Skin of body (tissue), 1 donor: ENCODE measurements at regions not wholly inside any gene's neighbourhood (a gene's known extent, or its start where the extent isn't known, plus 50 kb on each side); places are given as distances from the start of the nearest gene placed in this dataset.

Experiments
- DNase-seq: peaks from one replicate; lab custom pipeline; 2025; lab: John Stamatoyannopoulos, UW

DNA sequence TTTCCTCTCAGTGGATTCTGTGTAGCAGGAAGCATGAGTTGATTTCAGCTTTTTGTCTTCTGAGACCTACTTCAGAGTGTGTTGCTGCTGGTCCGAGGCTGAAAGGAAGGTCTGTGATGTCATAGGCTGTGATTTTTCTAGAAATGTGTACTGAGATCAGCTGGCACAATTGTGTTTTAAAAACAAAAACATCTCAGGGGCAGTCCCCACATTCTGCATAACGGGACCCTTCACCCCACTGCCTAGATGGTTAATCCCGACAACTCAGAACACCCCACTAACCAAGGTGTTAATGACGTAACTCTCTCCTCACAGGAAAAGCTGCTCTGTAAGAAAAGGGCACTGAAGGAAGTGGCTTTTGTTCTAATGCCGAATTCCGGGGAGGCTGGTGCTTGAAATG, 59.8 kb upstream of the PPP2R5A start:
- DNase-seq, result no peak

DNA sequence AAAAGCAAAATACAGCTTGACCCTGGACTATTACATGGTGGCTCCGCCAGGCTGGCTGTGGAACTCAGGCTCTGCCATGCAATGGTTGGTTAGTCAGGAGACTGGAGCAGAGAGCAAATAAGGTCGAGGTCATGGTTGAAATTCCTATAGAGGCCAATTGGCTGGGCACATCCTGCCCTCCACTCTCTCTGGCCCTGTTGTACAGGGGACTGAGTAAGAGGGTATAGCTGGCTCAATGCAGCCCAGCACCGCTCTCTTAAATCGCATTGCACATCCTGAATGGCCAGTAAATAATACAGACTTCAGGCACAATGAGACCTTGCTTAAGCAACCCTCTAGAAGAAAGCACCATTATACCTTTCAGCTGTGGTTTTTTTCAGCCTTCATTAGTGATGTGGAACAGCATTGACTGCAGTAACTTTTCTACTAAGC, 59.3 kb upstream of the PPP2R5A start:
- DNase-seq, result no peak

DNA sequence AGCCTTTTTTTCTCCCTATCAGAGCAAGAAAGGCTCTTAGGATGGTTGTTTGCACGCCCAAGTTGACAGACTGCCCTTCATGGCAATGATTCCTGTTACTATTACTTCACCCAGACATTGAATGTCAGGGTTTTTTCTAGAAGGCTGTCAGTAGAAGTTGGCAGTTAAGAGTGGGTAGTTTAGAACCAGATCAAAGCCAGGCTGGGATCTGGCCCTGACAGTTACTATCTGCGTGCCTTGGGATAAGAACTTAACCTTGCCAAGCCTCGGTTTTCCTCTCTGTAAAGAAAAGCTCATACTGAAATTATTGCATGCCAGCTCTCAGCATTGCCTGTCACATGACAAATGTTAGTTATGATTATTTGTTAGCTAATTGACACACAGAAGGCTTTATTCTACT, 58.7 kb upstream of the PPP2R5A start:
- DNase-seq, result no peak

DNA sequence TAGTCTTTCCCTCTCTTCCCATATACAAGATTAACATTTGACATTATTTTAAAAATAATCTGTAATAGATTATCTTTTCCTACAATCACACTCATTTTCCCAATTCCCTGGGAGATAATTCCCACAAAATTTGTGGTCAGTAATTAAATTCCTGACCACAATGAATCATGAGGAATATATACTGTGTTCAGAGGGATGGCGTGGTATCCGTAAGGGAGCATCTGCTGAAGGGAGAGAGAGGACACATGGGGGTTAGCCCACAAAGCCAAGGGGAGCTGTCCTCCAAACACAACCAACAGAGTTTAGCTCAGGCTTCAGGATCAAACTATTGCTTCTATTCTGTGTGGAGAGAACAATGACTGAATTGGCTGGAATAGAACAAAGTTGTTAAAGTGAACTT, 57.1 kb upstream of the PPP2R5A start:
- DNase-seq, result no peak

DNA sequence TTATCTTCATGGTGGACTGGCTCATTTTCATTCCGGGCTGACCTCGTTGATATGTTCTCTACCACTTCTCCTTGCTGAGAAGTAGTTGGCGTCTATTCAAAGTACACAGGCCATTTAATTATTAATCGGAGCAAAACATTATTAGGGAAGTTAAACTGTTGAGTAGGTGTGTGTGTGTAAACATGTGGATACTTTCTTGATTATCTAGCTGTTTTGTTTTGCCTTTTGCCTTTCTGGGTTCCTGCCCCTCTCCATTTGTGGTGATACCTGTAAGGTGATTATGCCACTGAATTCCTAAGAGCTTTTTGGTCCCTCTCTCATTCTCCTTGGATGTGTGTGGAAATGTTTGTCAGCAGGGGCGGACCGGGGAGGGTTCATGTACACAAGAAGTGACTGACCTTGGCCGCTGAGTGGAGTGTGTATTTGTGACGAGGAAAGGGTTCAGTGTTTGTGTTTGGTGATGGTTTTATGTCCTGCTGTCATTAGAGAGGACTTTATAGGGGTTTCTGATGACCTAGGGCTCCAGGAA, 56.6 kb upstream of the PPP2R5A start:
- no peak for DNase-seq

DNA sequence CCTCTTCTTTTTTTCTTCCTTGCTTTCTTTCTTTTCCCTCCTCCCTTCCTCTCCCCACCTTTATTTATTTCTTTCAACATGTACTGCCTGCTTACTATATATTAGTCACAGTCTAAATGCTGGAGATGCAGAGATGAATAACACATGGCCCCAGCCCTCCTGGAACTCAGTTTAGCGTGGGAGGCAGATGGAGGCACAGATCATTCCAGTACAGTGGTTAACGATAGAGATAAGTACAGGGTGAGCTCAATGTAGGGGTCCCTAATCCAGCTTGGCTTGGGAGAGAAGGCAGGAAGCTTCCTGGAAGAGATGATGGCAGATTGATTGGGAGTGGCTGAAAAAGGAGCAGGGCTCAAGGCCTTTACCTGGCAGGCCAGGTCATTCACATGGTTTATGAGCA, 55.6 kb upstream of the PPP2R5A start:
- no peak for DNase-seq

DNA sequence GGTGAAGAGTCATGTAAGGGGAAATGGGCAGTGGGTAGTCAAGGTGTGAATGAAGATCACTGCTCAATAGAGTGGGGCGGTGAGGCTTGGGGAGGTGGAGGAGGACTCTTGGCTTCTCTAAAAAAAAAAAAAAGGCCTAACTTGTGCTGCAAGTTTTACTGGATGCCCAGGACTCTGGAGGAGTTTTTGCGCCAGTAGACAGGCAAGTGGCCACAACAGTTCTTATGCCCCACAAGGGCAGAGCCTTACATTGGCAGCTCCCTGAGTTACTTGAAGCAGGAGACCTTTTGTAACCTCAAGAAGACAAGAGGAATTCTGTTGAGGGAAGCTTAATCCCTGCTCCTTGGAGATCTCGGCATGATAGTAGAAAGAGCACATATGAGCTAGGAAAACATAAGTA, 54.9 kb upstream of the PPP2R5A start:
- no peak for DNase-seq

DNA sequence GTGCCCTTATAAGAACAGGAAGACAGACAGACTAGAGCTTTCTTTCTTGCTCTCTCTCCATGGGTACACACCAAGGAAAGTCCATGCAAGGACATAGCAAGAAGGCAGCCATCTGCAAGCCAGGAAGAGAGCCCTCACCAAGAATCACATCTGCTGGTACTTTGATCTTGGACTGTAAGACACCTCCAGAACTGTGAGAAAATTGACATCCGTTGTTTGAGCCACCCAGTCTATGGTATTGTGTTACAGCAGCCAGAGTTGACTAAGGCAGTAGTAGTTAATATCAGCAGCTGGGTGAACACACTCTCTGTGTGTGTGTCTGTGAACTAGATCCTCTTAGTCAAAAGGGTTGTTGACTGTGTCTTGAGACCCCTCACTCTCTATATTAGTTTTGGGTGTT, 53.8 kb upstream of the PPP2R5A start:
- DNase-seq, result no peak

DNA sequence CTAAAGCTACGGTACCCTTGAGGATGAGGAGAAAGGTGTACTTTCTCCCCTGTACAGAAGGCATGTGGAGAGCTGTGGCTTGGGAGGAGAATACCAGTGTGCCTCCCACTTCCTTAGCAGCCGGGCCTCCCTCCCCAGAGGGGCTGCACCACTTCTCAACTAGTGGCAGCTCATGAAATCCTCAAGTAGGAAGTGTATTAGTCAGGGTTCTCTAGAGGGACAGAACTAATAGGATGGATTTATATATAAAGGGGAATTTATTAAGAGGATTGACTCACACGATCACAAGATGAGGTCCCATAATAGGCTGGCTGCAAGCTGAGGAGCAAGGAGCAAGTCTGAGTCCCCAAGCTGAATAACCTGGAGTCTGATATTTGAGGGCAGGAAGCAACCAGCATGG, 53.1 kb upstream of the PPP2R5A start:
- no peak for DNase-seq

DNA sequence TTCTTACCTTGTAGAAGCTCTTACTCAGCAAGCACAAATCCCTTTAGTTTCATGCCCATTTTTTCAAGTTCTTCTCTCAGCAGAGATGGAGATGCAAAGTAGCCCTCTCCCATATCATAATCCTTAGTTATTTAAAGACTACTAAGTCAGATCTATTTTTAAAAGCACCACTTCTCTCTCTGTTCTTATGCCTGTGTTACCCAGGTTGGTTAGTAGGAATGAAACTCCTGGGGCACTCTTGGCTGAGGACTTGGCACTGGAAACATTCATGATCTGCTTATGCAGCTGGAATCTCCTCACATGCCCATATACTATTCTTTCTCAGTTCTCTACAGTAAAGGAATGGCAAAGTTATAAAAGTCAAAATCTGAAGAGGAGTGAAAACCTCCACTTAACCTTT, 51.9 kb upstream of the PPP2R5A start:
- DNase-seq, result no peak

DNA sequence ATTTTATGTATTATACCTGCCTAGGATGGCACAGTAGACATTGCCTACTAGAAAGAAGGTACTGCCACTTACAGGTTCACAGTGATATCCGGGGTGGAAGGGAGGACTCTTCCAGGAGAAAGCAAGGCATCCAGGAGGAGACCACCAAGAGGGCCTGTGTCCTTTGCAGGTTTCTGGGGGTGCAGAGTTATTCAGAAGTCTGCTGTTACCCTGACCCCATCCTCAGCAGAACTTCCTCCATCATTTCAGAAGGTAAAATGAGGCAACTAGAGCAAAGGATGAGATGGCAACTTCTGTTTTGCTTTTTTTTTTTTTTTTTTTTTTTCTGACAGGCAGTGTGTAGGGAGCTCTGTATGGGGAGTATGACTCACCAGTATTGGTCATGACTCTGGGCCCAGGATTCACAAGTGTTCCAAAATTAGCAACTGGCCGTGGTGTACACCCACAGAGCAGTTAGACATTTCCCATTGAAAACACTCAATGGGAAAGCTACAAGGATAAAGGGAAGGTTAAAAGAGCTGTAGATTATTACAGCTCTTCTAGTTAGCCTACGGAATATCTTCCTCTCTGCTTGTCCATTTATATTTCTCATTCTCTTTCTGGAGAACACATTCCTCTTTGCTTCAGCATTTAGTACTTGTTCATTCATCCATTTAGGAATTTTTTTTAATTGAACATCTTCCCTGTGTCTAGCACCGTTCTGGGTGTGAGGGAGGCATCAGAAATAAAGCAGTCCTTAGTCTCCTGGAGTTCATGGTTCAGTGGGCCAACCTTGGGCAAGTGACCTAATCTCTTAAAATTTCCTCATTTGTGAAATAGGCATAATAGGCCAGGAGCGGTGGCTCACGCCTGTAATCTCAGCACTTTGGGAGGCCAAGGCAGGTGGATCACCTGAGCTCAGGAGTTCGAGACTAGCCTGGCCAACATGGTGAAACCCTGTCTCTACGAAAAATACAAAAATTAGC, 50.5 kb upstream of the PPP2R5A start:
- no peak for DNase-seq
